Body of pancreas (tissue), 4 donors: ENCODE measurements at regions not wholly inside any gene's neighbourhood (a gene's known extent, or its start where the extent isn't known, plus 50 kb on each side); places are given as distances from the start of the nearest gene placed in this dataset.
A peak's percentile ranks its signal among the peaks of the same experiment; 100 is the strongest.

Source experiments
- ATAC-seq: fragments of 150-250 bp; one replicate; pipeline ENCODE4 v1.9.1; 2016
- DNase-seq, 4 donors: peaks; one replicate each; pipeline ENCODE4 v3.0.0-alpha.2; 2019
- H3K27ac ChIP-seq, 4 donors: fragments of 200-600 bp; sonication (generic); 1 replicate in 3 of 4; 2 replicates in 1 of 4; pipeline versions ENCODE4 v1.5.1 to v1.6.1; 2016 to 2019; ENCODE audit warnings: mild to moderate bottlenecking in 1 of 4, mixed read lengths in 1 of 4, moderate library complexity in 1 of 4
- H3K27me3 ChIP-seq, 2 donors: fragments of 200-600 bp; sonication (generic); one replicate each; pipeline ENCODE4 v1.6.0; 2016; ENCODE audit warnings: mild to moderate bottlenecking in 1 of 2
- H3K36me3 ChIP-seq, 2 donors: fragments of 200-600 bp; sonication (generic); replicated peaks in 1 of 2; 2 replicates each; pipeline ENCODE4 v1.5.1; 2016; ENCODE audit warnings: low read depth in 2 of 2; ENCODE audit not compliant: insufficient read depth in 1 of 2
- H3K4me1 ChIP-seq: fragments of 200-600 bp; sonication (generic); one replicate; pipeline ENCODE4 v1.6.0; 2016
- H3K4me3 ChIP-seq, 2 donors: fragments of 200-600 bp; sonication (generic); 1 replicate in 1 of 2; 2 replicates in 1 of 2; pipeline ENCODE4 v1.5.1; 2016 to 2019
- H3K9me3 ChIP-seq, 3 donors: fragments of 200-600 bp; sonication (generic); 1 replicate in 2 of 3; 2 replicates in 1 of 3; pipeline ENCODE4 v1.5.1; 2016
- CTCF ChIP-seq, 7 experiments: fragments of 450-650 bp in 4 of 7; fragments of 200-600 bp in 3 of 7; sonication (generic) in 3 of 7; IDR thresholded peaks; one replicate each; pipeline ENCODE4 v1.5.1; 2016 to 2019; ENCODE audit warnings: antibody characterized with exemption in 7 of 7
- POLR2A ChIP-seq, 3 donors: fragments of 450-650 bp; IDR thresholded peaks; one replicate each; pipeline ENCODE4 v1.6.1; 2016; ENCODE audit warnings: antibody characterized with exemption in 3 of 3, mild to moderate bottlenecking in 2 of 3
- WGBS, 2 donors: methylation state at CpG; one replicate each; pipeline ENCODE4 v1.1.5; 2017; 5-methylcytosine and 5-hydroxymethylcytosine counted together
- intact Hi-C: fragments of 100-400 bp; cut with DNase I; formaldehyde crosslinking; loops from one replicate; pipeline ENCODE4 v1.15.1; 2023

GRCh38 chr18:43893001-43893637, 615.8 kb upstream of the SYT4 start:
- no peak overlapping the region for H3K4me3 ChIP-seq
- no peaks in the 10 kb centered on the region for H3K27me3 ChIP-seq
- DNase-seq, result peak in 1 of 4 donors; percentile 5
- TF ChIP-seq POLR2A (IDR thresholded peaks at IDR 0.05) (no peak), CTCF (IDR thresholded peaks at IDR 0.05) (no peak)
- intact Hi-C loops, result no loop called here
- H3K9me3 ChIP-seq, result no peaks in the 10 kb centered on the region
- no peaks in the 10 kb centered on the region for H3K36me3 ChIP-seq
- WGBS, 2 donors, result 27 to 28% methylated on average over 5 of the region's 5 CpGs
- ATAC-seq, result peak; percentile 42
- H3K27ac ChIP-seq, result no peak overlapping the region
- H3K4me1 ChIP-seq, result no peaks in the 10 kb centered on the region

DNA sequence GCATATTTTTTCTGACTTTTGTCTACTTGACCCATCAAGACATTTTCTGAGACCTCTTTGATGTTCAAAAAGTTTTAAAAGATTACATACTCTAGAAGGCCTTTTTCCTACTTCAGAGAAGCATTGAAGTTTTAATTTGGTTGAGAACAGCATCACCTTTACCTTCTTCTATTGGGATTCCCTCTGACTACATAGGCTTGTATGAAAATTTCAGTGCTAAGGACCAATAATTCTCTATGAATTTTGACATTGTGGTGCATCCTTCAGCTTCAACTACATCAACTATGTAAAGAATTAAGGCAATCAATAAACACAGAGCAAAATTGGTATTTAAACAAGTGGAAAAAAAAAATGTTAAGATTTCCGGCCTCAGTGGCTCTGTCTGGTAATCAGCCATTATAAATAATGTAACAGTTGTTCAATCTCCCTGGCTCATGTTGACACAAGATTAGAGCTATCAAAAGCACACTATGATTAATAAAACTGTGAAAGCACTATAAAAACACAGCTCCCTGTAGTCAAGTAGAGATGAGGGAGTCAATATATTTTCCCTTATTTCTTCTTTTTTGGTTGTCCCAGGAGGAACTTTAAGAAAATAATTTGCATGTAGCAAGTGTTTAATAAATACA, 627.0 kb upstream of the SYT4 start:
- Histone ChIP-seq H3K36me3 (no peaks in the 10 kb centered on the region), H3K9me3 (no peaks in the 10 kb centered on the region), H3K27ac (no peak overlapping the region), H3K4me1 (peaks cover 19% of the 10 kb centered on the region), H3K4me3 (no peak overlapping the region), H3K27me3 (no peaks in the 10 kb centered on the region)
- WGBS, 2 donors, result 11 to 15% methylated on average over 1 of the region's 1 CpG
- TF ChIP-seq CTCF (IDR thresholded peaks at IDR 0.05) (no peak), POLR2A (IDR thresholded peaks at IDR 0.05) (no peak)
- ATAC-seq (peak; percentile 69), DNase-seq (no peak)
- intact Hi-C loops, result no loop called here

- TF ChIP-seq POLR2A (IDR thresholded peaks at IDR 0.05), result no peak
- TF ChIP-seq CTCF (IDR thresholded peaks at IDR 0.05), result no peak
- WGBS, 2 donors, result 92 to 93% methylated on average over 2 of the region's 2 CpGs
- H3K27me3 ChIP-seq, result no peaks in the 10 kb centered on the region
- H3K4me1 ChIP-seq, result no peaks in the 10 kb centered on the region
- ATAC-seq (no peak), DNase-seq (no peak)
- H3K36me3 ChIP-seq, result no peaks in the 10 kb centered on the region
- H3K9me3 ChIP-seq, result no peaks in the 10 kb centered on the region
- no peak overlapping the region for H3K4me3 ChIP-seq
- intact Hi-C loops, result no loop called here
- H3K27ac ChIP-seq, result no peak overlapping the region
Measured at GRCh38 chr18:43914018-43914417, 636.7 kb upstream of the SYT4 start.

DNA sequence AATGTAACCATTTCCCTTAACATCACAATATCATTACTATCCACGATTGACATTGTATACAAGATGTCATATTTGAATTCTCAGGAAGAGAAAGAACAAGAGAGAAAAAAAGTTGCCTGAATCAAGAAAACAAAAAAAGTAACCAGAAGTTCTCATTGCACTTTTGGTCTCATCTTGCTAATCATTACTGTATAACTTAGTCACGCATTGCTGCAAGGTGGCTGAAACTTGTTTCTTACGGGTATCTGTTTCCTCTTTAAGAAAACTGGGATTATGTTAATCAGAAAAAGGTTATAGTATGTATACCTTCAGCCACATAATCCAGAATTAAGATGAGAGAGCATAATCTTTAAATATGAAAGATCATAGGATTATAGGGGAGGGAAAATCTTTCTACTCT, 639.7 kb upstream of the SYT4 start:
- ATAC-seq (no peak), DNase-seq (no peak)
- Histone ChIP-seq H3K4me1 (peaks cover 6% of the 10 kb centered on the region), H3K27ac (no peak overlapping the region), H3K36me3 (no peaks in the 10 kb centered on the region), H3K4me3 (no peak overlapping the region), H3K9me3 (no peaks in the 10 kb centered on the region), H3K27me3 (no peaks in the 10 kb centered on the region)
- 85% methylated on average over 3 of the region's 3 CpGs for WGBS, 2 donors
- TF ChIP-seq CTCF (IDR thresholded peaks at IDR 0.05) (no peak), POLR2A (IDR thresholded peaks at IDR 0.05) (no peak)
- intact Hi-C loops, result no loop called here

GRCh38 chr18:43917520-43917919, 640.2 kb upstream of the SYT4 start:
- H3K4me3 ChIP-seq, result no peak overlapping the region
- WGBS, 2 donors, result 80 to 86% methylated on average over 5 of the region's 5 CpGs
- H3K4me1 ChIP-seq, result peaks cover 6% of the 10 kb centered on the region
- TF ChIP-seq POLR2A (IDR thresholded peaks at IDR 0.05) (no peak), CTCF (IDR thresholded peaks at IDR 0.05) (no peak)
- intact Hi-C loops, result no loop called here
- H3K36me3 ChIP-seq, result no peaks in the 10 kb centered on the region
- no peaks in the 10 kb centered on the region for H3K27me3 ChIP-seq
- no peaks in the 10 kb centered on the region for H3K9me3 ChIP-seq
- H3K27ac ChIP-seq, result no peak overlapping the region
- ATAC-seq (no peak), DNase-seq (no peak)
